GM23338 (cell line): ENCODE measurements at regions not wholly inside any gene's neighbourhood (a gene's known extent, or its start where the extent isn't known, plus 50 kb on each side); places are given as distances from the start of the nearest gene placed in this dataset.

Source experiments
- ATAC-seq: fragments of 200-7000 bp; cut with Tn5 transposase; 3 replicates; pipeline ENCODE4 v1.9.1; 2020
- DNase-seq: peaks from one replicate; pipeline ENCODE4 v3.0.0-alpha.2; 2015; ENCODE audit warnings: low spot score
- H2AFZ ChIP-seq: fragments of 200-600 bp; sonication (generic); 2 replicates; pipeline ENCODE4 v1.8.0; 2016; ENCODE audit warnings: antibody characterized with exemption, mild to moderate bottlenecking, moderate library complexity
- H3F3A ChIP-seq: fragments of 200-600 bp; sonication (generic); replicated peaks from 2 replicates; pipeline ENCODE4 v1.8.0; 2017; ENCODE audit warnings: antibody characterized with exemption, mixed run types, low read depth
- H3K27ac ChIP-seq: fragments of 200-600 bp; sonication (generic); 2 replicates; pipeline ENCODE4 v1.6.1; 2016; ENCODE audit warnings: low read depth
- H3K27me3 ChIP-seq: fragments of 200-600 bp; sonication (generic); 2 replicates; pipeline ENCODE4 v1.8.0; 2016; ENCODE audit warnings: mild to moderate bottlenecking, mixed run types, moderate library complexity; ENCODE audit not compliant: insufficient read depth
- H3K36me3 ChIP-seq: fragments of 200-600 bp; sonication (generic); 2 replicates; pipeline ENCODE4 v1.8.0; 2016; ENCODE audit warnings: mild to moderate bottlenecking; ENCODE audit not compliant: insufficient read depth
- H3K4me1 ChIP-seq: fragments of 200-600 bp; sonication (generic); 2 replicates; pipeline ENCODE4 v1.8.0; 2016; ENCODE audit warnings: mild to moderate bottlenecking, moderate library complexity; ENCODE audit not compliant: insufficient read depth
- H3K4me2 ChIP-seq: fragments of 200-600 bp; sonication (generic); 2 replicates; pipeline ENCODE4 v1.7.1; 2017; ENCODE audit warnings: mixed run types
- H3K4me3 ChIP-seq: fragments of 200-600 bp; sonication (generic); 2 replicates; pipeline ENCODE4 v1.6.1; 2016; ENCODE audit warnings: mixed run types
- H3K79me2 ChIP-seq: fragments of 200-600 bp; sonication (generic); replicated peaks from 2 replicates; pipeline ENCODE4 v1.8.0; 2017; ENCODE audit warnings: mild to moderate bottlenecking; ENCODE audit not compliant: insufficient read depth
- H3K9me2 ChIP-seq: fragments of 200-600 bp; sonication (generic); 2 replicates; pipeline ENCODE4 v1.8.0; 2017; ENCODE audit not compliant: insufficient read depth
- H4K20me1 ChIP-seq: fragments of 200-600 bp; sonication (generic); replicated peaks from 2 replicates; pipeline ENCODE4 v1.8.0; 2017; ENCODE audit warnings: mild to moderate bottlenecking; ENCODE audit not compliant: insufficient read depth
- H3K27ac Mint-ChIP-seq: 2 replicates; pipeline ENCODE4 v1.8.0; 2020; ENCODE audit warnings: inconsistent platforms, mild to moderate bottlenecking, moderate library complexity, mixed read lengths
- H3K27me3 Mint-ChIP-seq: 3 replicates; pipeline ENCODE4 v1.8.0; 2022; ENCODE audit warnings: low read depth, mild to moderate bottlenecking, moderate library complexity, mixed read lengths, inconsistent platforms; ENCODE audit not compliant: insufficient read depth, poor library complexity
- H3K36me3 Mint-ChIP-seq: 3 replicates; pipeline ENCODE4 v1.8.0; 2021; ENCODE audit warnings: low read depth, mild to moderate bottlenecking, inconsistent platforms, moderate library complexity, mixed read lengths
- H3K4me1 Mint-ChIP-seq: 3 replicates; pipeline ENCODE4 v1.8.0; 2020; ENCODE audit warnings: mild to moderate bottlenecking, inconsistent platforms, mixed read lengths
- H3K4me3 Mint-ChIP-seq: 3 replicates; pipeline ENCODE4 v1.8.0; 2021; ENCODE audit warnings: moderate library complexity, mild to moderate bottlenecking, inconsistent platforms, mixed read lengths
- H3K9me3 Mint-ChIP-seq: 3 replicates; pipeline ENCODE4 v1.8.0; 2020; ENCODE audit warnings: moderate library complexity, mild to moderate bottlenecking, inconsistent platforms, mixed read lengths
- CREB1 ChIP-seq: fragments of 250-450 bp; sonication (Bioruptor Pico); IDR thresholded peaks from 2 replicates; pipeline ENCODE4 v1.5.0; 2020; ENCODE audit warnings: low read depth, mild to moderate bottlenecking, moderate library complexity
- CTCF ChIP-seq, 2 experiments: fragments of 200-600 bp in 1 of 2; sonication (generic) in 1 of 2; conservative IDR thresholded peaks; 2 replicates each; pipeline versions ENCODE4 v1.5.1 to v1.6.1; 2016 to 2017; ENCODE audit warnings: antibody characterized with exemption in 2 of 2, low read depth in 2 of 2, mild to moderate bottlenecking in 2 of 2, moderate library complexity in 1 of 2
- EZH2 ChIP-seq: fragments of 200-600 bp; sonication (generic); IDR thresholded peaks from one replicate; pipeline ENCODE4 v1.8.0; 2017; ENCODE audit warnings: antibody characterized with exemption, mild to moderate bottlenecking, low read depth; ENCODE audit not compliant: unreplicated experiment
- EZH2phosphoT487 ChIP-seq: fragments of 200-600 bp; sonication (generic); IDR thresholded peaks from one replicate; pipeline ENCODE4 v1.8.1; 2018; ENCODE audit warnings: antibody characterized with exemption; ENCODE audit not compliant: unreplicated experiment
- JUNB ChIP-seq: IDR thresholded peaks from one replicate; pipeline ENCODE4 v1.6.1; 2016; ENCODE audit warnings: antibody characterized with exemption; ENCODE audit not compliant: unreplicated experiment
- NANOG ChIP-seq: IDR thresholded peaks from 2 replicates; pipeline ENCODE4 v1.6.1; 2016; ENCODE audit warnings: antibody characterized with exemption, borderline replicate concordance
- POLR2AphosphoS5 ChIP-seq: IDR thresholded peaks from 2 replicates; pipeline ENCODE4 v1.6.1; 2016; ENCODE audit warnings: antibody characterized with exemption, low read depth
- REST ChIP-seq: IDR thresholded peaks from one replicate; pipeline ENCODE4 v1.6.1; 2018; ENCODE audit warnings: antibody characterized with exemption; ENCODE audit not compliant: unreplicated experiment
- STAT1 ChIP-seq: IDR thresholded peaks from one replicate; pipeline ENCODE4 v1.6.1; 2016; ENCODE audit warnings: antibody characterized with exemption; ENCODE audit not compliant: unreplicated experiment
- ZNF114 ChIP-seq: fragments of 250-450 bp; sonication (Bioruptor Pico); IDR thresholded peaks from 2 replicates; pipeline ENCODE4 v1.5.0; 2020; ENCODE audit warnings: mild to moderate bottlenecking, moderate library complexity
- ZNF331 ChIP-seq: fragments of 250-450 bp; sonication (Bioruptor Pico); IDR thresholded peaks from 2 replicates; pipeline ENCODE4 v1.5.0; 2020; ENCODE audit warnings: low read depth, mild to moderate bottlenecking, moderate library complexity
- ZNF462 ChIP-seq: fragments of 250-450 bp; sonication (Bioruptor Pico); IDR thresholded peaks from 2 replicates; pipeline ENCODE4 v1.5.0; 2020; ENCODE audit warnings: mild to moderate bottlenecking, moderate library complexity
- TF ChIP-seq, protein P1 (sequence below): IDR thresholded peaks from 2 replicates; pipeline ENCODE4 v1.6.1; 2016; ENCODE audit warnings: antibody characterized with exemption

GRCh38 chr1:230487773-230488428 is 61.8 kb upstream of the PGBD5 start:
- ATAC-seq (no peak), DNase-seq (no peak)
- no peaks in the 10 kb centered on the region for H3K4me1 ChIP-seq
- Mint-ChIP-seq H3K4me3 (no peak overlapping the region), H3K27me3 (no peaks in the 10 kb centered on the region), H3K36me3 (no peaks in the 10 kb centered on the region), H3K4me1 (no peaks in the 10 kb centered on the region), H3K27ac (no peak overlapping the region), H3K9me3 (no peaks in the 10 kb centered on the region)
- no peak overlapping the region for H2AFZ ChIP-seq
- H3K4me3 ChIP-seq, result no peak overlapping the region
- H4K20me1 ChIP-seq, result no peaks in the 10 kb centered on the region
- peaks cover 3% of the 10 kb centered on the region; the same call in 1 of the 2 replicates for H3K9me2 ChIP-seq
- H3K79me2 ChIP-seq, result no peaks in the 10 kb centered on the region
- no peak overlapping the region for H3K4me2 ChIP-seq
- H3F3A ChIP-seq, result no peaks in the 10 kb centered on the region
- H3K36me3 ChIP-seq, result no peaks in the 10 kb centered on the region
- TF ChIP-seq REST (no peak), EZH2phosphoT487 (no peak), CREB1 (CRISPR knock-in tag) (no peak), ZNF331 (CRISPR knock-in tag) (no peak), NANOG (no peak), POLR2AphosphoS5 (no peak), ZNF462 (CRISPR knock-in tag) (no peak), JUNB (no peak), CTCF (conservative IDR thresholded peaks at IDR 0.05; ENCODE audit: low read depth in 2 of 2) (no peak), EZH2 (no peak), ZNF114 (CRISPR knock-in tag) (no peak), STAT1 (no peak)
- TF ChIP-seq, protein P1, sequence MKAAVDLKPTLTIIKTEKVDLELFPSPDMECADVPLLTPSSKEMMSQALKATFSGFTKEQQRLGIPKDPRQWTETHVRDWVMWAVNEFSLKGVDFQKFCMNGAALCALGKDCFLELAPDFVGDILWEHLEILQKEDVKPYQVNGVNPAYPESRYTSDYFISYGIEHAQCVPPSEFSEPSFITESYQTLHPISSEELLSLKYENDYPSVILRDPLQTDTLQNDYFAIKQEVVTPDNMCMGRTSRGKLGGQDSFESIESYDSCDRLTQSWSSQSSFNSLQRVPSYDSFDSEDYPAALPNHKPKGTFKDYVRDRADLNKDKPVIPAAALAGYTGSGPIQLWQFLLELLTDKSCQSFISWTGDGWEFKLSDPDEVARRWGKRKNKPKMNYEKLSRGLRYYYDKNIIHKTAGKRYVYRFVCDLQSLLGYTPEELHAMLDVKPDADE, result no peak
- H3K27me3 ChIP-seq, result no peaks in the 10 kb centered on the region
- H3K27ac ChIP-seq, result no peak overlapping the region
